CD4-positive, alpha-beta T cell (primary cell): ENCODE measurements at regions not wholly inside any gene's neighbourhood (a gene's known extent, or its start where the extent isn't known, plus 50 kb on each side); places are given as distances from the start of the nearest gene placed in this dataset.
"Not testable (repeated sequence)": the region's sequence is repeated elsewhere in the genome, so short reads cannot be mapped to it uniquely, and the experiment has no call there.

Experiments
- ATAC-seq: fragments of 200-7000 bp; cut with Tn5 transposase; one replicate; pipeline ENCODE4 v1.10.0; 2022; ENCODE audit warnings: mild to moderate bottlenecking; ENCODE audit not compliant: poor library complexity
- CTCF ChIA-PET: fragments of 350-600 bp; sonication (Branson Sonifier 250); formaldehyde crosslinking; loops from one replicate; lab custom pipeline; 2021; ENCODE audit warnings: antibody characterized with exemption, inconsistent platforms; lab: Charles Lee
- POLR2A ChIA-PET: fragments of 350-600 bp; sonication (Branson Sonifier 250); formaldehyde crosslinking; loops from one replicate; lab custom pipeline; 2021; ENCODE audit warnings: antibody characterized with exemption, inconsistent platforms; lab: Charles Lee
- DNase-seq, 14 experiments: peaks; one replicate each; pipeline ENCODE4 v3.0.0-alpha.2; 2013 to 2020; ENCODE audit warnings: mixed read lengths in 2 of 14
- H3K27ac ChIP-seq, 2 donors: one replicate each; pipeline versions ENCODE4 v1.5.1 to v1.7.0; 2013; ENCODE audit warnings: low read length in 2 of 2, low read depth in 1 of 2, mild to moderate bottlenecking in 1 of 2
- H3K27me3 ChIP-seq, 2 experiments: 1 replicate in 1 of 2; 2 replicates in 1 of 2; pipeline versions ENCODE4 v1.6.1 to v1.7.0; 2013; ENCODE audit warnings: low read length in 2 of 2, control low read depth in 1 of 2, mild to moderate bottlenecking in 1 of 2, moderate library complexity in 1 of 2; ENCODE audit not compliant: insufficient read depth in 2 of 2, control insufficient read depth in 1 of 2
- H3K36me3 ChIP-seq: one replicate; pipeline ENCODE4 v1.6.1; 2013; ENCODE audit warnings: low read length, control low read depth; ENCODE audit not compliant: insufficient read depth
- H3K4me1 ChIP-seq: one replicate; pipeline ENCODE4 v1.6.1; 2013; ENCODE audit warnings: low read length, control low read depth; ENCODE audit not compliant: insufficient read depth
- H3K4me3 ChIP-seq: one replicate; pipeline ENCODE4 v1.5.1; 2013; ENCODE audit warnings: mild to moderate bottlenecking, low read length, moderate library complexity
- H3K9me3 ChIP-seq, 2 experiments: 1 replicate in 1 of 2; 2 replicates in 1 of 2; pipeline versions ENCODE4 v1.6.1 to v1.7.0; 2013; ENCODE audit warnings: low read length in 2 of 2, mild to moderate bottlenecking in 2 of 2, control low read depth in 1 of 2, moderate library complexity in 1 of 2; ENCODE audit not compliant: control insufficient read depth in 1 of 2, insufficient read depth in 1 of 2
- H3K27ac Mint-ChIP-seq: one replicate; pipeline ENCODE4 v1.8.0; 2020; ENCODE audit warnings: mixed read lengths
- H3K27me3 Mint-ChIP-seq: one replicate; pipeline ENCODE4 v1.8.0; 2021; ENCODE audit warnings: mixed read lengths
- H3K36me3 Mint-ChIP-seq: one replicate; pipeline ENCODE4 v1.8.0; 2021; ENCODE audit warnings: low read depth, mixed read lengths
- H3K4me1 Mint-ChIP-seq: one replicate; pipeline ENCODE4 v1.8.0; 2021; ENCODE audit warnings: low read depth, mixed read lengths
- H3K4me3 Mint-ChIP-seq: one replicate; pipeline ENCODE4 v1.8.0; 2020; ENCODE audit warnings: mild to moderate bottlenecking, mixed read lengths
- H3K9me3 Mint-ChIP-seq: one replicate; pipeline ENCODE4 v1.8.0; 2020; ENCODE audit warnings: mixed read lengths
- intact Hi-C, 2 experiments: fragments of 100-400 bp; cut with DNase I in 1 of 2; cut with micrococcal nuclease in 1 of 2; formaldehyde crosslinking; loops; one replicate each; pipeline versions ENCODE4 v1.15.1 to v1.9.0; 2023 to 2025; cut with DNase I, micrococcal nuclease
- TF ChIP-seq, protein P1 (sequence below): fragments of 200-600 bp; IDR thresholded peaks from one replicate; pipeline ENCODE4 v1.8.0; 2022; ENCODE audit warnings: antibody characterized with exemption, mild to moderate bottlenecking

DNA sequence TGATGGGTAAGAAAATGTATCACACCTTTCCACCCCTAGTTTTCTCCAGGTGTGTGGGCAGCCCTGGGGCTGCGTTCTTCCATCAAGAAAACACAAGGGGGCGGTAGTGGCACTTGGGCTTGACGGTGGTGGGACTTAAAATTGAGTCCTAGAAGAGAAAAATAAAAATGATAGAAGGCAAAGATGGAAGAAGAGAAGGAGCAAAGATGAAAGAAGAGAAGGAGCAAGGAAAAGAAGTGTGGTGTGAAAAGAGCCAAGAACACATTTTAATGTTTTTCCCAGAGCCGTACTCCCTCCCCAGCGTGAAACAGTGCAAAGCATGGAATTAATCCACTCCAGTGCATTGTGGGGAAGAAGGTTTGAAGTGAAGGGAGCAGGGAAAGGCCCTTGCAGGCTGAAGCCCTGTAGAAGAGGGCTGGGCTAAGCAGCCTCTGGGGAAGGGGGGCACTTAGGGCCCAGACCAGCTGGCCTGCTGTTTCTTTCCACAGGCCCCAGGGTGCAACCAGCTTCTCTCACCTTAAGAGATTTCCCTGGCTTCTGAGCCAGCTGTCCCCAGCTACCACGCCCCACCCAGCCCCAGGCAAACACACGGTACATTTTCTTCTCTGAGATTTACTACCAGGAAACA, 256.8 kb downstream of the RNF152 start:
- H3K27ac Mint-ChIP-seq = no peak overlapping the region
- POLR2A ChIA-PET = no interaction called here
- no peak overlapping the region for H3K27ac ChIP-seq
- H3K36me3 Mint-ChIP-seq = no peaks in the 10 kb centered on the region
- CTCF ChIA-PET = interaction anchor here (3.1 kb wide), 1 partner anchor 495 kb away, joined by 11 read pairs; no protein-coding TSS in a partner anchor
- no peaks in the 10 kb centered on the region for H3K4me1 Mint-ChIP-seq
- H3K9me3 Mint-ChIP-seq = no peaks in the 10 kb centered on the region
- TF ChIP-seq, protein P1, sequence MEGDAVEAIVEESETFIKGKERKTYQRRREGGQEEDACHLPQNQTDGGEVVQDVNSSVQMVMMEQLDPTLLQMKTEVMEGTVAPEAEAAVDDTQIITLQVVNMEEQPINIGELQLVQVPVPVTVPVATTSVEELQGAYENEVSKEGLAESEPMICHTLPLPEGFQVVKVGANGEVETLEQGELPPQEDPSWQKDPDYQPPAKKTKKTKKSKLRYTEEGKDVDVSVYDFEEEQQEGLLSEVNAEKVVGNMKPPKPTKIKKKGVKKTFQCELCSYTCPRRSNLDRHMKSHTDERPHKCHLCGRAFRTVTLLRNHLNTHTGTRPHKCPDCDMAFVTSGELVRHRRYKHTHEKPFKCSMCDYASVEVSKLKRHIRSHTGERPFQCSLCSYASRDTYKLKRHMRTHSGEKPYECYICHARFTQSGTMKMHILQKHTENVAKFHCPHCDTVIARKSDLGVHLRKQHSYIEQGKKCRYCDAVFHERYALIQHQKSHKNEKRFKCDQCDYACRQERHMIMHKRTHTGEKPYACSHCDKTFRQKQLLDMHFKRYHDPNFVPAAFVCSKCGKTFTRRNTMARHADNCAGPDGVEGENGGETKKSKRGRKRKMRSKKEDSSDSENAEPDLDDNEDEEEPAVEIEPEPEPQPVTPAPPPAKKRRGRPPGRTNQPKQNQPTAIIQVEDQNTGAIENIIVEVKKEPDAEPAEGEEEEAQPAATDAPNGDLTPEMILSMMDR = peak; percentile 39
- H3K27me3 Mint-ChIP-seq = peaks cover 20% of the 10 kb centered on the region
- no peaks in the 10 kb centered on the region for H3K36me3 ChIP-seq
- no peaks in the 10 kb centered on the region for H3K9me3 ChIP-seq
- H3K4me3 Mint-ChIP-seq = no peak overlapping the region
- H3K4me3 ChIP-seq = no peak overlapping the region
- H3K27me3 ChIP-seq = peaks cover 0 to 3% of the 10 kb centered on the region in 2 experiments
- ATAC-seq = peak; percentile 41
- no peaks in the 10 kb centered on the region for H3K4me1 ChIP-seq
- peak in 11 of 14 experiments; percentile 2 to 53 (median 18) for DNase-seq
- intact Hi-C loops = loop anchor here (1.0 to 5.0 kb wide), 3 partner anchors 266 to 495 kb away; no protein-coding TSS in a partner anchor

DNA sequence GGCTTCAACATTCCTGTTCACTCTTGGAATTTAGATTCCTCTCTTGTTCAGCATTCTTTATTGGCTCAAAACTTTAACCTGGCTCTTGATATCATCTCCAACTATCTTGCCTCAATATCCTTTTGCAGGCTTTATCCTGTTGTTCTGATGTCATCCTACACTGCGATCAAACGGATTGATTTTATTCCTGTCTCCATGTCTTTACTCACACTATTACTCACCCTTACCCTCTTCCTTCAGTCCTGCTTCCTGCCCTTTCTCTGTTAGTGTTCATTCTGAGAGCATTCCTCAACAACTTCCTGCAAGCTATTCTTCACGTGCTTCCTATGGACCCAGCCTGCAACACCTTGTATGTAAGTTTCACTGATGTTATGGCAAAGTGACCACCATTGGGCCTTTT, 264.7 kb downstream of the RNF152 start:
- intact Hi-C loops = no loop called here
- POLR2A ChIA-PET = no interaction called here

DNA sequence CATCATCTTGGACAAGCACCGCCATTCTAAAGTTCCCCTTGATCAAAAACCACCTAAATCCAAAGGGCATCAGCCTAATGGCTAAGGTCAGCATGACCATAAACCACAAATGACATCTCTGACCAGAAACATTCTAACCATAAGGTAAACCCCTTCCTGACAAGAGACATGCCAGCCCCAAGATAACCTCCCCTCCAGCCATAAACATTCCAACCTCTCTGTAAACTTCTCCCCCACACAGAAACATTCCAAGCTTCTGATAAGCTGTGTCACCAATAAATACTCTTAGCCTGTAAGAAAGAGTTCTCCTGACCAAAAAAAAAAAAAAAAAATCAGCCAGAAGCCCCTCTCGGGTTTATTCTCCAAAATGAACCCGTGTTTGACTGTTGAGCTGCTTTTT, 268.2 kb downstream of the RNF152 start:
- H3K27ac ChIP-seq, H3K36me3 Mint-ChIP-seq, H3K9me3 ChIP-seq, intact Hi-C loops, H3K4me3 ChIP-seq, H3K4me1 Mint-ChIP-seq, POLR2A ChIA-PET, H3K9me3 Mint-ChIP-seq, DNase-seq, H3K4me1 ChIP-seq, ATAC-seq, CTCF ChIA-PET, H3K4me3 Mint-ChIP-seq, H3K36me3 ChIP-seq, H3K27ac Mint-ChIP-seq, H3K27me3 ChIP-seq: not testable (repeated sequence)
- peaks cover 11% of the 10 kb centered on the region for H3K27me3 Mint-ChIP-seq

More for the DNA sequence above, 264.7 kb downstream of the RNF152 start:
- CTCF ChIA-PET = no interaction called here
- TF ChIP-seq, protein P1 = no peak
- H3K4me3 Mint-ChIP-seq = no peak overlapping the region
- no peaks in the 10 kb centered on the region for H3K9me3 Mint-ChIP-seq
- H3K36me3 Mint-ChIP-seq = no peaks in the 10 kb centered on the region
- H3K27me3 ChIP-seq = peaks cover 0 to 3% of the 10 kb centered on the region in 2 experiments
- ATAC-seq (no peak), DNase-seq (no peak)
- no peaks in the 10 kb centered on the region for H3K9me3 ChIP-seq
- H3K36me3 ChIP-seq = no peaks in the 10 kb centered on the region
- H3K27ac Mint-ChIP-seq = no peak overlapping the region
- peaks cover 12% of the 10 kb centered on the region for H3K27me3 Mint-ChIP-seq
- H3K4me3 ChIP-seq = no peak overlapping the region
- no peak overlapping the region for H3K27ac ChIP-seq
- no peaks in the 10 kb centered on the region for H3K4me1 Mint-ChIP-seq
- no peaks in the 10 kb centered on the region for H3K4me1 ChIP-seq

DNA sequence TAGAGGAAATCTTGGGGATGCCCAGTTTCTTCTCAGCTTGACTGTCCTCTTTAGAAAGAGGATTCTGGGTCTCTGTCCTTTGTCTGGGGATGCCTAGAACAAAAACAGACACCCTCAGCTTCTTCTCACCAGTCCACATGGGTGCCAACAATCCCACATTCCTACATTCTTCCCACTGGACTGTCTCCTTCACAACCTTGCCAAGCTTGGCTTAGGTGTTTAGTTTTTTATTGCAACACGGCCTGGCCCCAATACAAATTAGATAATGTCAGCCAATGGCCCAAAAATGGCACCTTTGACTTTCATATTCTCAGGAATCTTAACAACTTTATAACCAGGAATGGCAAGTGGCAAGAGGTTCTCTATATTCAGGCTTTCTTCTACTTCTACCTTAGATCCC, 273.0 kb downstream of the RNF152 start:
- no peaks in the 10 kb centered on the region for H3K4me1 ChIP-seq
- Mint-ChIP-seq H3K9me3 (no peaks in the 10 kb centered on the region), H3K27me3 (peaks cover 24% of the 10 kb centered on the region), H3K4me1 (no peaks in the 10 kb centered on the region), H3K27ac (no peak overlapping the region), H3K4me3 (no peak overlapping the region), H3K36me3 (no peaks in the 10 kb centered on the region)
- no peaks in the 10 kb centered on the region for H3K36me3 ChIP-seq
- no peaks in the 10 kb centered on the region for H3K27me3 ChIP-seq
- ChIA-PET CTCF (no interaction called here), POLR2A (no interaction called here)
- no peaks in the 10 kb centered on the region for H3K9me3 ChIP-seq
- ATAC-seq (no peak), DNase-seq (no peak)
- intact Hi-C loops = no loop called here
- TF ChIP-seq, protein P1 = no peak
- no peak overlapping the region for H3K4me3 ChIP-seq
- no peak overlapping the region for H3K27ac ChIP-seq
